K562 (cell line): ENCODE measurements at regions not wholly inside any gene's neighbourhood (a gene's known extent, or its start where the extent isn't known, plus 50 kb on each side); places are given as distances from the start of the nearest gene placed in this dataset.

ENCODE experiments used
- ATAC-seq: fragments of 200-7000 bp; cut with Tn5 transposase; 3 replicates; pipeline ENCODE4 v1.9.1; 2020; ENCODE audit warnings: moderate library complexity
- BruUV-seq: library from RNA; stranded (reverse); fragments of 400-500 nt; replicated peaks from 2 replicates; lab custom pipeline; 2021; lab: Mats Ljungman, UMichigan
- CTCF ChIA-PET: fragments of 300-600 bp; formaldehyde crosslinking; extraction: SDS; loops from one replicate; lab custom pipeline; 2021; ENCODE audit warnings: low intra/inter-chr PET ratio; lab: Yijun Ruan, JAX
- POLR2A ChIA-PET: fragments of 300-600, 350-650 bp; sonication (Branson Sonifier 250); formaldehyde crosslinking; extraction: SDS; loops from one replicate; lab custom pipeline; 2021; ENCODE audit warnings: antibody characterized with exemption, inconsistent platforms; lab: Yijun Ruan, JAX
- DNase-seq, 4 experiments: peaks; one replicate each; pipeline versions ENCODE4 v3.0.0 to v3.0.0-alpha.2; 2011 to 2018; ENCODE audit warnings: low spot score in 3 of 4, mixed read lengths in 3 of 4; ENCODE audit errors: extremely low read depth in 1 of 4
- FAIRE-seq: peaks from 2 replicates; lab custom pipeline; 2011; peaks lifted over from hg19 to GRCh38; lab: Jason Lieb, UNC
- H2AFZ ChIP-seq: 2 replicates; pipeline ENCODE4 v1.6.0; 2011; ENCODE audit warnings: low read depth, low read length, control low read depth, inconsistent platforms
- H3K27ac ChIP-seq: fragments of 200-600 bp; 3 replicates; pipeline ENCODE4 v1.8.0; 2011; ENCODE audit warnings: low read depth, mild to moderate bottlenecking, control low read depth, inconsistent platforms, low read length, moderate library complexity, mixed read lengths; ENCODE audit errors: extremely low read depth
- H3K27me3 ChIP-seq, 2 experiments: fragments of 300-600 bp in 1 of 2; 2 replicates in 1 of 2; 3 replicates in 1 of 2; pipeline versions ENCODE4 v1.6.0 to v1.8.0; 2011; ENCODE audit warnings: inconsistent platforms in 2 of 2, low read length in 2 of 2, mild to moderate bottlenecking in 1 of 2, mixed read lengths in 1 of 2, moderate library complexity in 1 of 2; ENCODE audit not compliant: control insufficient read depth in 2 of 2, insufficient read depth in 2 of 2
- H3K36me3 ChIP-seq: fragments of 300-600 bp; 3 replicates; pipeline ENCODE4 v1.8.0; 2011; ENCODE audit warnings: mild to moderate bottlenecking, low read length, inconsistent platforms; ENCODE audit not compliant: control insufficient read depth, insufficient read depth
- H3K4me1 ChIP-seq, 2 experiments: fragments of 200-600 bp in 1 of 2; replicated peaks in 1 of 2; 2 replicates in 1 of 2; 3 replicates in 1 of 2; pipeline versions ENCODE4 v1.5.1 to v1.8.0; 2011; ENCODE audit warnings: inconsistent platforms in 2 of 2, low read length in 2 of 2, mild to moderate bottlenecking in 1 of 2, mixed read lengths in 1 of 2, moderate library complexity in 1 of 2; ENCODE audit not compliant: control insufficient read depth in 2 of 2, insufficient read depth in 2 of 2
- H3K4me2 ChIP-seq: 2 replicates; pipeline ENCODE4 v1.6.1; 2011; ENCODE audit warnings: low read length, control low read depth, inconsistent platforms, mixed read lengths; ENCODE audit not compliant: insufficient read depth
- H3K4me3 ChIP-seq: fragments of 200-600 bp; sonication (generic), shearing (Covaris generic); 2 replicates; pipeline ENCODE4 v1.5.1; 2016; ENCODE audit warnings: control low read depth, inconsistent platforms
- H3K79me2 ChIP-seq: fragments of 200-600 bp; 3 replicates; pipeline ENCODE4 v1.8.0; 2011; ENCODE audit warnings: low read length, inconsistent platforms; ENCODE audit not compliant: control insufficient read depth, insufficient read depth
- H3K9ac ChIP-seq, 2 experiments: 2 replicates each; pipeline versions ENCODE4 v1.6.0 to v1.6.1; 2011; ENCODE audit warnings: low read depth in 2 of 2, low read length in 2 of 2, control low read depth in 1 of 2, inconsistent platforms in 1 of 2, mild to moderate bottlenecking in 1 of 2, mixed read lengths in 1 of 2; ENCODE audit not compliant: insufficient read depth in 1 of 2
- H3K9me1 ChIP-seq: one replicate; pipeline ENCODE4 v1.6.0; 2011; ENCODE audit warnings: inconsistent platforms, mild to moderate bottlenecking, low read length, moderate library complexity; ENCODE audit not compliant: control insufficient read depth, insufficient read depth
- H3K9me3 ChIP-seq: replicated peaks from 2 replicates; pipeline ENCODE4 v1.5.1; 2011; ENCODE audit warnings: low read depth, low read length, inconsistent platforms; ENCODE audit not compliant: control insufficient read depth, insufficient read depth
- H4K20me1 ChIP-seq: replicated peaks from 2 replicates; pipeline ENCODE4 v1.6.1; 2011; ENCODE audit warnings: low read length, inconsistent platforms, mixed read lengths; ENCODE audit not compliant: control insufficient read depth, insufficient read depth
- JUN ChIP-seq, 2 experiments: sonication (generic) in 1 of 2; formaldehyde crosslinking in 1 of 2; IDR thresholded peaks; 2 replicates each; pipeline versions ENCODE4 v1.6.1 to v1.8.0; 2012 to 2022; ENCODE audit warnings: borderline replicate concordance in 2 of 2, mild to moderate bottlenecking in 2 of 2, improper control_type of control experiment in 1 of 2, low read depth in 1 of 2, low read length in 1 of 2, missing genetic modification reagents in 1 of 2
- PBX2 ChIP-seq, 2 experiments: IDR thresholded peaks in 1 of 2; conservative IDR thresholded peaks in 1 of 2; 2 replicates each; pipeline ENCODE4 v1.6.1; 2016; ENCODE audit warnings: low read depth in 2 of 2, mild to moderate bottlenecking in 1 of 2, missing compliant biosample characterization in 1 of 2, missing genetic modification characterization in 1 of 2, moderate library complexity in 1 of 2
- YBX1 ChIP-seq: fragments of 450-650 bp; IDR thresholded peaks from 2 replicates; pipeline ENCODE4 v1.7.1; 2016; ENCODE audit warnings: mild to moderate bottlenecking
- WGBS: fragments of 100-300 bp; shearing (Covaris generic); methylation state at CpG from one replicate; pipeline ENCODE4 v1.1.6; 2016; ENCODE audit warnings: low coverage, mixed read lengths; ENCODE audit not compliant: insufficient coverage; ENCODE audit errors: missing lambda C conversion rate; 5-methylcytosine and 5-hydroxymethylcytosine counted together
- in situ Hi-C: fragments of 300-500 bp; cut with MboI; formaldehyde crosslinking; loops from 4 replicates; pipeline ENCODE4 v1.15.0; 2018; ENCODE audit warnings: inconsistent platforms, mixed read lengths
- intact Hi-C: fragments of 100-400 bp; cut with micrococcal nuclease; formaldehyde crosslinking; loops from 2 replicates; pipeline ENCODE4 v1.14.2; 2022

- no TSS peak for BruUV-seq
- no peak for FAIRE-seq
Observed at GRCh38 chr4:144808034-144808433, 162.1 kb downstream of the HHIP start.

More at GRCh38 chr4:144808034-144808433, 162.1 kb downstream of the HHIP start:
- in situ Hi-C loops (no loop called here), intact Hi-C loops (no loop called here)
- Histone ChIP-seq H3K4me1 (no peaks in the 10 kb centered on the region), H3K4me3 (no peak overlapping the region), H3K27me3 (no peaks in the 10 kb centered on the region), H3K4me2 (no peak overlapping the region), H3K79me2 (no peaks in the 10 kb centered on the region), H3K9me1 (no peaks in the 10 kb centered on the region), H4K20me1 (no peaks in the 10 kb centered on the region), H3K36me3 (no peaks in the 10 kb centered on the region), H2AFZ (no peak overlapping the region), H3K27ac (no peak overlapping the region), H3K9ac (no peak overlapping the region), H3K9me3 (no peaks in the 10 kb centered on the region)
- WGBS: 2% methylated on average over 3 of the region's 3 CpGs
- POLR2A ChIA-PET: no interaction called here
- ATAC-seq (no peak), DNase-seq (no peak)
- TF ChIP-seq PBX2 (CRISPR knock-in tag; IDR thresholded peaks at IDR 0.05; ENCODE audit: low read depth) (no peak), PBX2 (tag; conservative IDR thresholded peaks at IDR 0.05; ENCODE audit: low read depth) (no peak), JUN (IDR thresholded peaks at IDR 0.05; ENCODE audit: borderline replicate concordance, low read depth, low read length) (no peak), JUN (CRISPR knock-in tag; IDR thresholded peaks at IDR 0.05; ENCODE audit: borderline replicate concordance) (no peak), YBX1 (no peak)
- CTCF ChIA-PET: no interaction called here
